ENCODE measurements at regions not wholly inside any gene's neighbourhood (a gene's known extent, or its start where the extent isn't known, plus 50 kb on each side); places are given as distances from the start of the nearest gene placed in this dataset.

DNA sequence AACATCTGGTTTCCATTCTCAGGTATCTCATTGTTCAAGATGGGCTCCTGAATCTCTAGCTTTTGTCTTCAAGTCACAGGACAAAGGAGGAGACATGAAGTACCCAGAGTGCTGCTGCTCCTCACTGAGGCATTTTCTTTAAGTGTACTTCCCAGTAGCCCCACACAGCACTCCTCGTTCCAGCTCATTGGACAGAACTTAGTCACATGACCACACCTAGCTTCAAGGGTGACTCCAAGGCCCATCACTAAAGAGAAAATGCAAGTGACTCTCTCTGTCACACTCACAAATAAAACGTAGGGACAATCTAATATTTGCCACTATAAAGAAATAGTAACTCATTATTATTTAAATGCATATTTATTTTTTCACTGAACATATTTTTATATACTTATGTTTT, 58.3 kb upstream of the NEUROD6 start:
- DNase-seq (ENCODE audit: low read depth in 2 of 3, low spot score in 2 of 3), result no peak

DNA sequence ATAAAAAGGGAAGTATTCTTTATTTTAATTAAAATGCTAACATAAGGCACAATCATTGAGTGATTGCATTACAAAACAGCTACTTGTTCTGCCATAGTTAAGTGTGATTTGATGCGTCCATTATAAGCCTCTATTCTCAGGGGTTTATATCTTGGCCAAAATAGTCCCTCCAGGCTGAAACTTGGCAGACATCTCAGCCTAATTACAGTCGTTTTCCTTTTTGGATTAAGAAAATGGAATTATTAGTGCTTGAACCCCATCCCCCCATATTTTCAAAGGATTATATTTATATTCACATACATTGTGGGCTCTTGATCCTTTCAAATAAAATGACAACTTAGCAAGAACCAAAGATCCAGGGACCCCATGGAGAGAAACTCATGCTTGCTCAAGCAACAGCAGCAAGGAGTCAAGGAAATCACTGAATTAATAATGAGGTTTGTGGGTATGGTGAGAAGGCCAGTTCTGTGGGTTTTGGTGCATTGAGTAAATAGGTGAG, 66.7 kb upstream of the NEUROD6 start:
- no peak for DNase-seq (ENCODE audit: low read depth in 2 of 3, low spot score in 2 of 3)

DNA sequence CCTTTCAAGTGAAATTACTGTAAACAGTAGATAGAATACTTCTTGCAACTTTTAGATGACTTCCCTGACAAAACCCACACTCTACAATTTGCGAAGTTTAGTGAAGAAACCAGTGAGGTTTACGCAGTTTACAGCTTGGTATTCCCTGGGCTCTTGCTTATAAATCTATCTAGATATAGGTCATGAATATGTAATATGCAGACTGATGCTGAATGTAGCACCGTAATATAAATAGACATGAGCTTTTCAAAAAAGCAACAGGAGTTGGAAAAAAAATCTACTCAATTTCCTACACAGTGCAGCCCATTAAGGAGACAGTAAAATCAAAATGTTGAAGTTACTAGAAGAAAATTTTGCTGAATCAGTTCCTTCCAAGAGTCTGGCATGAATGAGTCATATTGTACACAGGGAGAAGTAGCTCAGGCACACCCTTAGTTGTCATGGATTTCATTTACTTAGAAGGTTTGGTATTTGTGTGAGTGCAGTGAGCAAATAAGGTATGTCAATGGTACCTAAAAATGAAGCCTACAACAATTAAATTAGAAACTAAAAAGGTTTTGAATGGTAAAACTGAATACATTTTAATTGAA, 67.7 kb upstream of the NEUROD6 start:
- DNase-seq (ENCODE audit: low read depth in 2 of 3, low spot score in 2 of 3), result peak in 2 of 3 donors; percentile 26 to 55

DNA sequence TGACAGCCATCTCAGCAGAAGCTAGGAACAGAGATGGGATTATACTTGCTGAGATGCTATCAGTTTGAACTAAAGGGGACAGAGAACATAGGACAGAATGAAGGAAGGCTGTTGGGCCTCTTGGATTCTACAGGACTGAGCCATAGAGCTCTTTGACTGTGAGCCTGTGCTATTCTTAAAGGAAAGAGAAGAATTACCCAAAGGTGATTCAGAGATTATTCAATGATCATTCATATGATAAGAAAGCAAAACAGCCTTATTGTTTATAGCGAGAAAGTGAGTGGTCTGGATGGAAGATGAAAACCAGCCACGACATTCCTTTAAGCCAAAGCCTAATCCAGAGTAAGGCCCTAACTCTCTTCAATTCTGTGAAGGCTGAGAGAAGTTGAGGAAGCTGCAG, 69.7 kb upstream of the NEUROD6 start:
- DNase-seq (ENCODE audit: low read depth in 2 of 3, low spot score in 2 of 3), result no peak

DNA sequence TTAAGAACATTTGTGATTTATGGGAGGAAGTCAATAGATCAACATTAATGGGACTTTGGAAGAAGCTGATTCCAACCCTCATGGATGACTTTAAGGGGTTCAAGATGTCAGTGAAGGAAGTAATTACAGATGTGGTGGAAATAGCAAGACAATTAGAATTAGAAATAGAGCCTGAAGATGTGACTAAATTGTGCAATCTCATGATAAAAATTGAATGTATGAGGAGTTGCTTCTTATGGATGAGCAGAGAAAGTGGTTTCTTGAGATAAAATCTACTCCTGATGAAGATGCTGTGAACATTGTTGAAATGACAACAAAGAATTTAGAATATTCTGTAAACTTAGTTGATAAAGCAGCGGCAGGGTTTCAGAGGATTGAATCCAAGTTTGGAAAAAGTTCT, 70.9 kb upstream of the NEUROD6 start:
- no peak for DNase-seq (ENCODE audit: low read depth in 2 of 3, low spot score in 2 of 3)

DNA sequence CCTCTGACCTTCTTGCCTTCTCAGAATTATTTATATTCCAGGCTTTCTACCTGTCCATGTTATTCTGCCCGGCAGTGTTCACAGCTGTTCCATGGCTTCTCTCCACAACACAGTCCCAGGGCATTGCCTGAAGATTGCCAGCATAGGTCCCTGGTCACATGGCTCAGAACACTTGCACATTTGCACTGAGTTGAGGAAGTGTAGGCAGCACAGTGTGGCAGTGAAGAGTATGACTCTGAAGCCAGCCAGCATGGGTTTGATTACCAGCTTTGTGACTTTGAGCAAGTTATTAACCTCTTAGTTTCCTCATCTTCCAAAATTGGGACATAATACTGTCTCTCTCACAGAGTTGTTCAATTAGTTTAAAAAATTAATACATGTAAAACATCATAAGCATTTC, 73.2 kb upstream of the NEUROD6 start:
- DNase-seq (ENCODE audit: low read depth in 2 of 3, low spot score in 2 of 3), result no peak

DNA sequence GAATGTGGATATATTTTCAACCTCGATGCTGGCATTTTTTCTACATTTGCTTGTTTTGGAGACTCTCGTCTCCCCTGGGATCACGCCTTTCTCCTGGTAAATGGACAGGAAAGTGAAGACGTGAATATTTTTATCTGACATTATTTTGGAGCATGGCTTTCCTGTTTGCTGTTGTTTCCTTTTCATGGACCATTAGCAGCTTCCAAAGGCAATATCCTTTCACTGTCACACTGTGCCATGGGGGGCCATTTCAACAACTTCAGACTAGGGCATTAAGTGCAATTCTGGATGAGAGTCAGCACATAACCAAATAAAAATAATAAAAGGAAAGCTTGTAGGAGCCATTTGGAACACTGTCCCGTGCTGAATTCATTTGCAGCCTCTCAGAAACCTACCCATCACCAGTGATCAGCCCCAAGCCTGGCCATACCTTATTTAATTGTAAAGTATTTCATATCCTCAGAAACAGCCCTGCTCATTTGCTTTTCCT, 75.9 kb upstream of the NEUROD6 start:
- no peak for DNase-seq (ENCODE audit: low read depth in 2 of 3, low spot score in 2 of 3)

DNA sequence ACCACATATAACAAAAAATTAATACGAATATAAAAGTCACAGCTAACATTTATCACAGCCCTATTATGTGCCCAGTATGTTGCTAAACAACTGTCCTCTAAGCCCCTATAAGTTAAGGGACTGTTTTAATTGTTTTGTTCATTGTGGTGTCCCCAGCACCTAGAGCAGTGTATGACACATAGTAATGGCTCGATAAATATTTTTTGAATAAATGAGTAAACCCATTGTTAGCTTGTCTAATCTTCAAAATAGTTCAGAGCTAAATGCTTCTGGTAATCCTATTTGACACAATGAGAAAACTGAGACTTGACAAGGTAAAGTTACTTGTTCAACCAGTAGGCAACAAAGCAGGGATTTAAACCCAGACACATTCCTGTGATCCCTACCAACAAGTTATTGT, 78.4 kb upstream of the NEUROD6 start:
- DNase-seq (ENCODE audit: low read depth in 2 of 3, low spot score in 2 of 3), result no peak

DNA sequence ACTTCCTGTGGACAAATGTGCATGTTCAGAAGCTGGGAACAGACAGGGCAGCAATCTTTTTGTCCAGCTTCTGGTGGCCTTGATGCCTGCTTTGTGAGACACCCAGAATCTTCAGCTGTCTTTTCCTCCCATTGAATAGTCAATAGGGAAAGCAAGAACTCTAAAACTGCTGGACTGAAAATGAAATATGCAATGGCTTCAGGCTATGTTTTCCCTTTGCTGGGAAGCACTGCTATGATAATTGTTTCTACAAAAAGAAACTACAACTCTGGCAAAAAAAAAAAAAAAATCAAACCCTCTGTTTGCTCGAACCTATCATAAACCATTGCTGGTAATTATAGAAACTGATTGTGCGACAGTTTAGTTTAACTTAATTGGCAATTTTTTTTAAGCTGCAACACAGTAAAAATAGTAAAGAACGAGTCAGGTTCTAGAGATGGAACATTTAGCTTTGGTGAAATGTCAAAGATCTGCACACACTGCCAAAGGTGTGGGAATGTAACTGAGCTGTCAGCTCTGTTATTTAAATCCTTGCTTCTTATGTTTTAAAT, 79.1 kb upstream of the NEUROD6 start:
- DNase-seq (ENCODE audit: low read depth in 2 of 3, low spot score in 2 of 3), result no peak

DNA sequence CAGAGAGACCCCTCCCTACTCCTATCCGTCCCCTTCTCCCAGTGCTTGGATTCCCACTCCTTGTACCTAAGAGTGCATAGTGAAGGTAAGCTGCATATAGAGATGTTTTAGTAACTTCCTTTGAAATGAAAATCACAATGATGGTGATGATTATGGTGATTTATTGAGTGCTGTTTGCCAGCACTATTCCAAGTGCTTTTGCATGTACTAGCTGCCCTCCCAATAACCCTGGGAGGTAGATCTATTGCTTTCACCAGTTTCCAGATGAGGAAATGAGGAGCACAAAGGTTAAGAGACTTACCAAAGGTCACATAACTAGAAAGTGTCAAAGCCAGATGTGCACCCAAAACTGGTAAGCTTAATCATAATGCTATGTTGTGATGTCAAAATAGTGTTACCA, 80.4 kb upstream of the NEUROD6 start:
- no peak for DNase-seq (ENCODE audit: low read depth in 2 of 3, low spot score in 2 of 3)

DNA sequence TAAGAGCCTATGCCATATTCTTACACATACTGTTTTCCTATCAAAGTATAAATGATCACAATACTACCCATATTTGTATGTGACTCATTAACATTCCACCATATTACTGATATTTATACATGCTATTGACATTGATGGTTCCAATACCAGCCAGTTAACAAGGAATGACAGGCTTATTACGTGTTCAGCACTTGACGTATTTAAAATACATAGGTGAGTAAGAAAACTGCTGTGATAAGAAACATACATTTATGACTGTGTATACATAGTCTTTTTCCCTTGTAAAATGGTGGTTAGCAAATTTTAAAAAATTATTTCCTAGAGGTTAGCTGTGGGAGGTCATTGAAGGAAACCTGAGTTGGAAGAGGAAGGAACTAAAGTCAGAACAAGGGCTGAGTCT, 81.1 kb upstream of the NEUROD6 start:
- DNase-seq (ENCODE audit: low read depth in 2 of 3, low spot score in 2 of 3), result no peak

DNA sequence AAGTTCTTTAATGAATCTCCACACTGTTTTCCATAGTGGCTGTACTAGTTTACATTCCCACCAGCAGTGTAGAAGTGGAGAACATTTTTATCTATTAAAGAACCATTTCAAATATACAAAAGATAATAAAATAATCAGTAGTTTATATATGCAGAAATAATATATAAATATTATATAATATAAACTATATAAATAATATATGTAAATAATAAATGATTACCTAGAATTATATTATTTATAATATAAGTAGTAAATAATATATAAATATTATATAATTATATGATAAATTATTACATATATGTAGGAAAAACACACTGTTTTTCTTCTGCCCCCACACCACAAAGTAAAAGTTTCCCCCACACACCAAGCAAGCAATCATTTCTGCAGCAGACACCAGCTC, 83.5 kb upstream of the NEUROD6 start:
- no peak for DNase-seq (ENCODE audit: low read depth in 2 of 3, low spot score in 2 of 3)

DNA sequence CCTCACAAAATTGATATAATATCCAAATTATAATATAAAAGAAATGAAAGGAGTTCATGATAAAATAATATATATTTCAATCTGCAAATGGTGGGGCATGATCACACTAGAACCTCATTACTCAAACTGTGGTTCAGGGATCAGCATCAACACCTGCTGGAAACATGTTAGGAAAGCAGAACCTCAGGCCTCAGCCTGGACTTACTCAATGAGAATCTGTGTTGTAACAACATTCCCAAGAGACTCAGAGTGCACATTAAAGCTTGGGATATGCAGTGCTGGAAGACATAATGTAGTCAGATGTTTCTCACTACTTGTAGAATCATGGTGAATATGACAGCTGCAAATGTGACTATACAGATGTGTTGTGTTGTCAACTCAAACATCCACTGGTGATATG, 81.7 kb upstream of the ITPRID1 start:
- DNase-seq (ENCODE audit: low read depth in 2 of 3, low spot score in 2 of 3), result no peak

DNA sequence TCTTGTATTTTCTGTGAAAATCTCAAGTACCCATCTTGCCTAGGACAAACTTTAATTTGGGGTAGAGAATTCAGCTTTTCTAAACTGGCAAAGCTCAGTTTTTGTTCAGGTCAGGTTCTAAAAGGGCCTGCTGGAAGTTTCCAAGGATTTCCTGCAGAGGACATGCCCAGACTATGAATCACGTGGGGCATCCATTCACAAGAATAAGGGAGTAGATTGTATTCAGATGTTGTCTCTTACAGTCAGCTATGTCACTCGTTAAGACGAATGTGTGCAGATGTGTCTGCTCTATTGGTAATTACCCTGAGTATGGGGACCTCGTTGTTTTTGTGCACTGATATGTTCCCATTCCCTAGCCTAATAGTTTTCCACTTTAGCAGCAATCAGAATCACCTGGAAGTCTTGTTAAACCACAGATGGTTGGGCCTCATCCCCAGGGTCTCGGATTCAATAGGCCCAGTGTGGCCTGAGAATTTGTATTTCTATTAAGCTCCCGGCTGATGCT, 81.0 kb upstream of the ITPRID1 start:
- no peak for DNase-seq (ENCODE audit: low read depth in 2 of 3, low spot score in 2 of 3)

DNA sequence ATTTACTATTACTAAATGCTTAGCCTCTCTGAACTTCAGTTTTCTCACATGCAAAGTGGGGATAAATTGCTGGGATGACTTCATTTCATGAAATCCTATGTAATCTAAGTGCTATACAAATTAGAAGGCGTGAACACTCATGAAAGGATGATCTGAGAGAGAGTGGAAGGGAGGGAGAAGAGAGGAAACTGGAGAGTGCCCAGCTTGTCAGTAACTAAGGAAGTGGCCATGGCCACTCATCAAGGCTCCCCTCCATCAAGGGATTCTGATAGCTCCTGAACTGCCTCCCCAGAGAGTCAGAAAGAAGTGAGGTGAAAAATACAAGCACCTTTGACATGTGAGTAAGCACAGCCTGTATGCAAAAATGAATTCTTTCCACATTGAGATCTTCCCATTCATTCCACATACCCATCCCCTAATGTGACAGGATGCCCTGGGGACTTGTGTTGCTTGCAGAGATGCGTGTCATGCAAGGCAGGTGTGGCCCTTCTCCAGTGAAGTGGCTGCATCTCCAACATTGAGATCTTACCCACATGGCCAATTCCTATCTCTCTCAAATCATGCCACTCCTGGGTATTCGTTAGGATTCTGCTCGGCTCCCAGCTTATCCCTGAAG, 76.5 kb upstream of the ITPRID1 start:
- no peak for DNase-seq (ENCODE audit: low read depth in 2 of 3, low spot score in 2 of 3)

DNA sequence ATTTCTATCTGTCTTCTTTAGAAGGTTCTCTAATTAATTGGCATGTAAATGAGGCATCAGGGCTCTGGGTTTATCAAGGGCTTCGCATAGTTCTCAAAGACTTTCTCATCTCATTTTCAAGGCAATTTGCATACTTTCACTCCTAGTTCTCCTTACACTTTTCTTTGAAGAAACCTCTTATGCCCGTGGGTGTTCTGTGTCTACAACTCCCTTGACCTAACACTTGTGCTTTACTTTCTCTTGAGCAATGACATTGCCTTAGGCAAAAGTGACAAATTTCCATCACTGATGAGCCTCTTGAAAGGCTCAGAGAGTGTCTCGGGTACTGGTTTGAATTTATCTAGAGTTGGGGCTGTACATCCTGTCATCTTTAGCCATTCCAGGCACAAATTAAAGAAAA, 74.7 kb upstream of the ITPRID1 start:
- no peak for DNase-seq (ENCODE audit: low read depth in 2 of 3, low spot score in 2 of 3)

DNA sequence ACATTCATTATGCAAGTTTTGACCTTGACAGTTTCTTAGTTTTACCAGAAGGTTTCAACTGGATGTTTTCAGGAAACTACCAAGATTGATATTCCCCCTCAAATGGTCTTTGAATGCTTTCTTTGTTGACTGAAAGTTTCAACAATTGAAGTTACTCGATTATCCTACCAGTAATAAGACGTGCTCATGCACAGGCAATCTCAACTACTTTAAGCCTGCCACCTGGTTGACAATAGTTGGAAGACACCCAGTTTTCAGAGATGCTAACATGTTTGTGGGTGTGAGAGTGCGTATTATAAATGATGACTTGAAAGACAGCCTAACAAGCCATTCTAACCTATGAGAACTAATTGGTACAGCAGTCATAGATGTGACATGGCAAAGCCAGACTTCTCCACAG, 73.4 kb upstream of the ITPRID1 start:
- no peak for DNase-seq (ENCODE audit: low read depth in 2 of 3, low spot score in 2 of 3)

DNA sequence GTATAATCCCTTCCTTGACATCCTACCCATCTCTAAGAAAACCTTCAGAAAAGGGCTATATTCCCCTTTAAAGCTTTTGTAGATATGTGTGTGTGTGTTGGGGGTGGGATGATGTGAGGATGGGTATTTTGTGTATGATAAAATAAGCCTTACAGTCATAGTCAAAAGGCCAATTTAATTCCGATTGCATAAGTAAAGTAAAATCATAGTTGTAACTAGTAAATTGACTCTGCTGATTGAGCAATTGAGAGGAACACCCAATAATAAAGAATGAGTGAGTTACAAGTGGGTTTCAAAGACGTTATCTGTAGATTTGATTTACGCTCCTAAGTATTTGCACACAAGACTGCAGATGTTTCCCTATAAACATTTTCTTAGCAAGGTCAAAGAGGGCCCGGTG, 71.3 kb upstream of the ITPRID1 start:
- no peak for DNase-seq (ENCODE audit: low read depth in 2 of 3, low spot score in 2 of 3)

DNA sequence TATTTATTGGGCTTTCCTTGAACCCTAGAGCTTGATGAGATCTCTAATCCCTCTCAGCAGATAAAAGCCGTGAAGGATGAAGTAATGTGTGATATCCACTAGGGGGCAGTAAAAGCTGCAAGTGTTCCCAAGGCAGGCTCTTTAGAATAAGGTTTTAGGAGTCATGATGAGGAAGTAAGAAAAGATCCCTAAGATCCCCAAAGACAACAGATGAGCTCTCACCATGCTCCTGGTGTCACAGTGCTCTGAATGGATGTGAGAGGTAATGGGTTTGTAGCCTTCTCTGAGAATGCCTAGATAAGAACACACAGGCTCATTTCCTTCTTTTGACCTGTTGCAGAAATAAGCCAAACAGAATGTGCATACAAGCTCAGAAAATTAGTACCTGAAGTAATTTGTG, 70.4 kb upstream of the ITPRID1 start:
- peak in 2 of 3 donors; percentile 13 to 62 for DNase-seq (ENCODE audit: low read depth in 2 of 3, low spot score in 2 of 3)

DNA sequence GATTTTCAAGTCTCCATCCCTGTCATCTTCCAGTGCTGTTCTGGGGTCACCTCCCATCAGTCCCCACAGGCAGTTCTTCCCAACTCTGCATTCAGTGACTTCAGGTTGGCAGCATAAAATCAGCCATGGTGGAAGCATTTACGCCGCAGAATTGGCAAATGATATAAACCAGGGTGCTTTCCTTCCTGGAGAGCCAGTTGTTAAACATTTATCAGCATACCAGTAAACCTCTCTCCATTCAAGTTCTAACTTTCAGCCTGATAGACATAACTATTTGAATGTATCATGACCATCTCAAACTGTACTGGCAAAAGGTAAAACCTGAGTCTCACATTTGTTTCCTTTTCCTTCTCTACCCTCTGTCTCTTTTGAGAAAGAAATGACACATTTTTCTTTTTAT, 69.7 kb upstream of the ITPRID1 start:
- DNase-seq (ENCODE audit: low read depth in 2 of 3, low spot score in 2 of 3), result no peak

DNA sequence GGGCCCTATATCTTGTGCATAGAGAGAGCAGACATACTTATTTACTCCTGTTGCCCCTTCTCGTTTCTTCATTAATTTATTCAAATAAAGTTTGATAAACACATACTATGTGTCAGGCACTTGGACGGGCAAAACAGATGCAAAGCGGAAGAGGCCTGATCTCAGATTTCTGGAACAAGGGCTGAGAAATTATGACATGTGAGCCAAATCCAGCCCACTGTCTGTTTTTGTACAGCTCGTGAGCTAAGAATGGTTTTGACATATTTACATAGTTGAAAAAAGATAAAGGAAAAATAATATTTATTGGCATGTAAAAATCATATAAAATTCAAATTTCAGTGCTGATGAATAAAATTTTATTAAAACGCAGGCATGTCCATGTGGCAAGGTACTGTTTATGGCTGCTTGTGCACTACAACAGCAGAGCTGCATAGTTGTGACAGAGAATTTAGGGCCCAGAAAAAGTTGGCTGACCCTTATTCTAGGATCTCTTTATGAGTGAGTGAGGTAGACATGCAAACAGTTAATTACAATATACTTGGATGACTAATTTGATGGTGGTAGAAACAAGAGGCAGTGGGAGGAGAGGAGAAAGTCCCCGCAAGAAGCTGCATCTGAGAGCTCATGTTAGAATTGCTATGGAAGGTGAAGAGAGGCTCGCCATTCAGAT, 68.1 kb upstream of the ITPRID1 start:
- DNase-seq (ENCODE audit: low read depth in 2 of 3, low spot score in 2 of 3), result no peak

DNA sequence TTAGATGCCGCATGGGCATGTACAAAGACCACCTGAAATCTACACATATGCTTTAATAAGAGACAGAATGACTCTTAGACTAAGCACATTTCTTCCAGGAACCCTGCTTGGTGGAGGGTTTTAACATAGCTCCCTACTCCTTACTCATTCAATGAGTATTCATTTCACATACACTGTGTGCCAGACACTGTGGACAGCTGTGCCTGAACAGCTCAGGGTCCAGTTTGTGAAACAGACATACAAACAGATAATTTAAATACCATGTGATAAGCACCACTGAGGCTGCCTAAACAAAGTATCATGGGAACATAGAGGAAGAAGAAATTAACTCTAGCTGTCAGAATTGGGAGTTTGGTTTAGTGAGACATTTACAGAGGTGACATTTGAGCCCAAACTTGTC, 65.2 kb upstream of the ITPRID1 start:
- DNase-seq (ENCODE audit: low read depth in 2 of 3, low spot score in 2 of 3), result no peak

Data from hematopoietic multipotent progenitor cell (in vitro differentiated cells).